ENCODE measurements at regions not wholly inside any gene's neighbourhood (a gene's known extent, or its start where the extent isn't known, plus 50 kb on each side); places are given as distances from the start of the nearest gene placed in this dataset.

GRCh38 chr11:29682856-29683255, 334.0 kb downstream of the KCNA4 start:
- no peaks in the 10 kb centered on the region for H3K4me1 ChIP-seq (ENCODE audit: insufficient read depth, low read length, poor library complexity, severe bottlenecking)
- H3K9me3 ChIP-seq (ENCODE audit: insufficient read depth, low read depth, low read length) = no peaks in the 10 kb centered on the region
- no peaks in the 10 kb centered on the region for H3K9me2 ChIP-seq (replicated peaks; ENCODE audit: low read depth, low read length)
- no peaks in the 10 kb centered on the region for H4K20me1 ChIP-seq (ENCODE audit: insufficient read depth, low read length, poor library complexity, severe bottlenecking)
- no peak overlapping the region for H3K4me2 ChIP-seq (ENCODE audit: low read depth, low read length, poor library complexity, severe bottlenecking)
- H3K9ac ChIP-seq (ENCODE audit: low read depth, low read length, poor library complexity, severe bottlenecking) = no peak overlapping the region
- H3K79me2 ChIP-seq (ENCODE audit: insufficient read depth, low read length) = no peaks in the 10 kb centered on the region
- H3K27me3 ChIP-seq (ENCODE audit: insufficient read depth, low read length, poor library complexity, severe bottlenecking) = no peaks in the 10 kb centered on the region
- no peaks in the 10 kb centered on the region for H3F3A ChIP-seq (ENCODE audit: low read depth)
- H3K4me3 ChIP-seq (ENCODE audit: low read length, poor library complexity, severe bottlenecking) = no peak overlapping the region
- H3K36me3 ChIP-seq (ENCODE audit: insufficient read depth, low read length) = no peaks in the 10 kb centered on the region
- TF ChIP-seq EZH2phosphoT487 (IDR thresholded peaks at IDR 0.05; ENCODE audit: borderline replicate concordance) = no peak
- TF ChIP-seq, protein P1, sequence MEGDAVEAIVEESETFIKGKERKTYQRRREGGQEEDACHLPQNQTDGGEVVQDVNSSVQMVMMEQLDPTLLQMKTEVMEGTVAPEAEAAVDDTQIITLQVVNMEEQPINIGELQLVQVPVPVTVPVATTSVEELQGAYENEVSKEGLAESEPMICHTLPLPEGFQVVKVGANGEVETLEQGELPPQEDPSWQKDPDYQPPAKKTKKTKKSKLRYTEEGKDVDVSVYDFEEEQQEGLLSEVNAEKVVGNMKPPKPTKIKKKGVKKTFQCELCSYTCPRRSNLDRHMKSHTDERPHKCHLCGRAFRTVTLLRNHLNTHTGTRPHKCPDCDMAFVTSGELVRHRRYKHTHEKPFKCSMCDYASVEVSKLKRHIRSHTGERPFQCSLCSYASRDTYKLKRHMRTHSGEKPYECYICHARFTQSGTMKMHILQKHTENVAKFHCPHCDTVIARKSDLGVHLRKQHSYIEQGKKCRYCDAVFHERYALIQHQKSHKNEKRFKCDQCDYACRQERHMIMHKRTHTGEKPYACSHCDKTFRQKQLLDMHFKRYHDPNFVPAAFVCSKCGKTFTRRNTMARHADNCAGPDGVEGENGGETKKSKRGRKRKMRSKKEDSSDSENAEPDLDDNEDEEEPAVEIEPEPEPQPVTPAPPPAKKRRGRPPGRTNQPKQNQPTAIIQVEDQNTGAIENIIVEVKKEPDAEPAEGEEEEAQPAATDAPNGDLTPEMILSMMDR (conservative IDR thresholded peaks at IDR 0.05; ENCODE audit: low read length) = no peak
- no peak overlapping the region for H2AFZ ChIP-seq (ENCODE audit: low read length)

GRCh38 chr11:29679996-29680395, 336.8 kb downstream of the KCNA4 start:
- TF ChIP-seq, protein P1 (conservative IDR thresholded peaks at IDR 0.05; ENCODE audit: low read length) = no peak
- TF ChIP-seq EZH2phosphoT487 (IDR thresholded peaks at IDR 0.05; ENCODE audit: borderline replicate concordance) = no peak
- H3K4me2 ChIP-seq (ENCODE audit: low read depth, low read length, poor library complexity, severe bottlenecking) = no peak overlapping the region
- no peak overlapping the region for H3K4me3 ChIP-seq (ENCODE audit: low read length, poor library complexity, severe bottlenecking)
- no peaks in the 10 kb centered on the region for H3K4me1 ChIP-seq (ENCODE audit: insufficient read depth, low read length, poor library complexity, severe bottlenecking)
- no peaks in the 10 kb centered on the region for H3K9me3 ChIP-seq (ENCODE audit: insufficient read depth, low read depth, low read length)
- no peaks in the 10 kb centered on the region for H3K36me3 ChIP-seq (ENCODE audit: insufficient read depth, low read length)
- no peaks in the 10 kb centered on the region for H3K9me2 ChIP-seq (replicated peaks; ENCODE audit: low read depth, low read length)
- H2AFZ ChIP-seq (ENCODE audit: low read length) = no peak overlapping the region
- no peaks in the 10 kb centered on the region for H4K20me1 ChIP-seq (ENCODE audit: insufficient read depth, low read length, poor library complexity, severe bottlenecking)
- no peaks in the 10 kb centered on the region for H3K27me3 ChIP-seq (ENCODE audit: insufficient read depth, low read length, poor library complexity, severe bottlenecking)
- no peak overlapping the region for H3K9ac ChIP-seq (ENCODE audit: low read depth, low read length, poor library complexity, severe bottlenecking)
- no peaks in the 10 kb centered on the region for H3K79me2 ChIP-seq (ENCODE audit: insufficient read depth, low read length)
- no peaks in the 10 kb centered on the region for H3F3A ChIP-seq (ENCODE audit: low read depth)

DNA sequence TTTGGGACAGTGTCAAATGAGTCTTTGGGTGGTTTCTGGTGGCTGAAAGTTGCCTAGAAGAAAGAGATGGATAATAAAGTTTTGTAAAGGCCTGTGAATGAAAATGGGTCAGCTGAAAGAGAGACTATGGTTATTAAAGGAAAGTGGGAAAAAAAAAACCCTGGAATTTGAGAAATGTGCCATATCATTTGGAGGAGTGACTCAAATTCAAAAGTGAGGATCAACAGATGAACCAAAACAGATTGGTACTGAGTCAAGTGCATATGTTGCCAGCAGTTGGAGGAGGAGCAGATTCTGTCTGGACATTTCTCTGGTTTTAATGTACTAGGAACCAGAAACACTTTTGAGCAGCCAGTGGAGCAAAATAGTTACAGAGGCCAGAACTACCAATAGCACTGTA, 339.8 kb downstream of the KCNA4 start:
- H3K4me1 ChIP-seq (ENCODE audit: insufficient read depth, low read length, poor library complexity, severe bottlenecking) = no peaks in the 10 kb centered on the region
- H3K9me2 ChIP-seq (replicated peaks; ENCODE audit: low read depth, low read length) = no peaks in the 10 kb centered on the region
- H3K9me3 ChIP-seq (ENCODE audit: insufficient read depth, low read depth, low read length) = no peaks in the 10 kb centered on the region
- no peaks in the 10 kb centered on the region for H3K27me3 ChIP-seq (ENCODE audit: insufficient read depth, low read length, poor library complexity, severe bottlenecking)
- no peak overlapping the region for H3K9ac ChIP-seq (ENCODE audit: low read depth, low read length, poor library complexity, severe bottlenecking)
- no peaks in the 10 kb centered on the region for H3F3A ChIP-seq (ENCODE audit: low read depth)
- no peaks in the 10 kb centered on the region for H3K79me2 ChIP-seq (ENCODE audit: insufficient read depth, low read length)
- H2AFZ ChIP-seq (ENCODE audit: low read length) = no peak overlapping the region
- H4K20me1 ChIP-seq (ENCODE audit: insufficient read depth, low read length, poor library complexity, severe bottlenecking) = no peaks in the 10 kb centered on the region
- H3K36me3 ChIP-seq (ENCODE audit: insufficient read depth, low read length) = no peaks in the 10 kb centered on the region
- no peak overlapping the region for H3K4me2 ChIP-seq (ENCODE audit: low read depth, low read length, poor library complexity, severe bottlenecking)
- TF ChIP-seq, protein P1 (conservative IDR thresholded peaks at IDR 0.05; ENCODE audit: low read length) = no peak
- no peak for TF ChIP-seq EZH2phosphoT487 (IDR thresholded peaks at IDR 0.05; ENCODE audit: borderline replicate concordance)
- H3K4me3 ChIP-seq (ENCODE audit: low read length, poor library complexity, severe bottlenecking) = no peak overlapping the region

Measured in Loucy (cell line).